Endothelial cell of umbilical vein (primary cell): ENCODE measurements at regions not wholly inside any gene's neighbourhood (a gene's known extent, or its start where the extent isn't known, plus 50 kb on each side); places are given as distances from the start of the nearest gene placed in this dataset.

Experiments
- BruUV-seq: library from RNA; stranded (reverse); fragments of 400-500 nt; replicated peaks from 2 replicates; lab custom pipeline; 2021; lab: Mats Ljungman, UMichigan
- CTCF ChIA-PET: fragments of 300-600, 350-600 bp; sonication (Branson Sonifier 250); formaldehyde crosslinking; loops from one replicate; lab custom pipeline; 2021; ENCODE audit warnings: antibody characterized with exemption, inconsistent platforms; lab: Charles Lee
- POLR2A ChIA-PET: fragments of 300-600, 350-600 bp; sonication (Branson Sonifier 250); formaldehyde crosslinking; loops from one replicate; lab custom pipeline; 2021; ENCODE audit warnings: antibody characterized with exemption, inconsistent platforms; lab: Charles Lee
- DNase-seq: peaks from one replicate; pipeline ENCODE4 v3.0.0-alpha.2; 2011; ENCODE audit warnings: low read depth, low spot score
- FAIRE-seq: peaks from 2 replicates; lab custom pipeline; 2011; peaks lifted over from hg19 to GRCh38; lab: Jason Lieb, UNC
- H2AFZ ChIP-seq: 2 replicates; pipeline ENCODE4 v1.6.0; 2012; ENCODE audit warnings: low read depth, low read length, control low read depth, inconsistent platforms
- H3K27ac ChIP-seq: 2 replicates; pipeline ENCODE4 v1.5.1; 2011; ENCODE audit warnings: low read depth, mild to moderate bottlenecking, control low read depth, low read length, moderate library complexity; ENCODE audit not compliant: insufficient read depth
- H3K27me3 ChIP-seq, 2 experiments: 2 replicates each; pipeline versions ENCODE4 v1.6.0 to v1.6.1; 2011; ENCODE audit warnings: low read length in 2 of 2, mixed read lengths in 1 of 2; ENCODE audit not compliant: control insufficient read depth in 2 of 2, insufficient read depth in 2 of 2
- H3K36me3 ChIP-seq, 2 experiments: 2 replicates in 1 of 2; 3 replicates in 1 of 2; pipeline ENCODE4 v1.5.1; 2011; ENCODE audit warnings: low read length in 2 of 2, mild to moderate bottlenecking in 1 of 2, moderate library complexity in 1 of 2; ENCODE audit not compliant: control insufficient read depth in 2 of 2, insufficient read depth in 2 of 2; ENCODE audit errors: extremely low read depth in 1 of 2
- H3K4me1 ChIP-seq: 3 replicates; pipeline ENCODE4 v1.5.1; 2011; ENCODE audit warnings: mild to moderate bottlenecking, low read length; ENCODE audit not compliant: control insufficient read depth, insufficient read depth; ENCODE audit errors: extremely low read depth
- H3K4me2 ChIP-seq: 2 replicates; pipeline ENCODE4 v1.6.1; 2011; ENCODE audit warnings: low read length, control low read depth, mixed read lengths; ENCODE audit not compliant: insufficient read depth
- H3K4me3 ChIP-seq, 3 experiments: fragments of 200-600 bp in 1 of 3; sonication (generic), shearing (Covaris generic) in 1 of 3; replicated peaks in 1 of 3; 2 replicates each; pipeline ENCODE4 v1.5.1; 2011 to 2016; ENCODE audit warnings: control low read depth in 3 of 3, low read length in 3 of 3, mild to moderate bottlenecking in 2 of 3, inconsistent platforms in 1 of 3, low read depth in 1 of 3, moderate library complexity in 1 of 3; ENCODE audit not compliant: insufficient read depth in 1 of 3
- H3K79me2 ChIP-seq: 2 replicates; pipeline ENCODE4 v1.6.0; 2012; ENCODE audit warnings: low read length, inconsistent platforms; ENCODE audit not compliant: control insufficient read depth, insufficient read depth
- H3K9ac ChIP-seq: replicated peaks from 2 replicates; pipeline ENCODE3; 2011; ENCODE audit warnings: low read length, control low read depth; ENCODE audit not compliant: insufficient read depth; ENCODE audit errors: extremely low read depth
- H3K9me1 ChIP-seq: replicated peaks from 3 replicates; pipeline ENCODE4 v1.6.0; 2011; ENCODE audit warnings: mild to moderate bottlenecking, low read length; ENCODE audit not compliant: control insufficient read depth, insufficient read depth; ENCODE audit errors: extremely low read depth
- H3K9me3 ChIP-seq: replicated peaks from 2 replicates; pipeline ENCODE4 v1.5.1; 2012; ENCODE audit warnings: low read length, inconsistent platforms; ENCODE audit not compliant: control insufficient read depth, insufficient read depth
- H4K20me1 ChIP-seq: replicated peaks from 2 replicates; pipeline ENCODE3; 2011; ENCODE audit warnings: mild to moderate bottlenecking, low read length; ENCODE audit not compliant: control insufficient read depth, insufficient read depth; ENCODE audit errors: extremely low read depth
- EZH2 ChIP-seq: IDR thresholded peaks from 2 replicates; pipeline ENCODE4 v1.6.1; 2012; ENCODE audit warnings: borderline replicate concordance, low read depth, mild to moderate bottlenecking, moderate library complexity, low read length, inconsistent platforms; ENCODE audit not compliant: severe bottlenecking
- GATA2 ChIP-seq: IDR thresholded peaks from 2 replicates; pipeline ENCODE4 v1.7.0; 2011; ENCODE audit warnings: low read depth, mild to moderate bottlenecking, moderate library complexity, mixed read lengths, low read length; ENCODE audit not compliant: insufficient read length, insufficient read depth
- JUN ChIP-seq: IDR thresholded peaks from 2 replicates; pipeline ENCODE4 v1.6.1; 2011; ENCODE audit warnings: borderline replicate concordance, low read depth; ENCODE audit not compliant: insufficient read length, insufficient read depth
- POLR2A ChIP-seq: IDR thresholded peaks from 2 replicates; pipeline ENCODE4 v1.6.1; 2012; ENCODE audit warnings: low read depth, mild to moderate bottlenecking, control low read depth, low read length
- POLR2AphosphoS5 ChIP-seq: IDR thresholded peaks from 2 replicates; pipeline ENCODE4 v1.6.1; 2012; ENCODE audit warnings: low read depth, mild to moderate bottlenecking, control low read depth, low read length, moderate library complexity; ENCODE audit not compliant: insufficient read depth
- dilution Hi-C: fragments of 300-500 bp; cut with MboI; formaldehyde crosslinking; loops from one replicate; pipeline ENCODE4 v1.15.0; 2019; ENCODE audit warnings: low sequenced_read_pairs; ENCODE audit not compliant: extremely low pct_ligation_motif_present
- intact Hi-C: fragments of 100-400 bp; cut with micrococcal nuclease; formaldehyde crosslinking; loops from one replicate; pipeline ENCODE4 v1.10.0; 2022
- TF ChIP-seq, protein P1 (sequence below): IDR thresholded peaks from 2 replicates; pipeline ENCODE4 v1.6.1; 2011; ENCODE audit not compliant: insufficient read depth, insufficient read length
- TF ChIP-seq, protein P2 (sequence below), 2 donors: IDR thresholded peaks; 1 replicate in 1 of 2; 2 replicates in 1 of 2; pipeline ENCODE4 v1.5.1; 2011; ENCODE audit warnings: low read length in 2 of 2, mild to moderate bottlenecking in 2 of 2, moderate library complexity in 2 of 2, control low read depth in 1 of 2, inconsistent platforms in 1 of 2, low read depth in 1 of 2; ENCODE audit not compliant: insufficient read depth in 1 of 2; ENCODE audit errors: extremely low read depth in 1 of 2

- H2AFZ ChIP-seq: no peak overlapping the region
- dilution Hi-C loops: no loop called here
- no peaks in the 10 kb centered on the region for H3K9me1 ChIP-seq
- TF ChIP-seq POLR2AphosphoS5 (no peak), POLR2A (no peak), JUN (no peak), EZH2 (no peak), GATA2 (no peak)
- TF ChIP-seq, protein P1, sequence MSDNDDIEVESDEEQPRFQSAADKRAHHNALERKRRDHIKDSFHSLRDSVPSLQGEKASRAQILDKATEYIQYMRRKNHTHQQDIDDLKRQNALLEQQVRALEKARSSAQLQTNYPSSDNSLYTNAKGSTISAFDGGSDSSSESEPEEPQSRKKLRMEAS: no peak
- TF ChIP-seq, protein P2, sequence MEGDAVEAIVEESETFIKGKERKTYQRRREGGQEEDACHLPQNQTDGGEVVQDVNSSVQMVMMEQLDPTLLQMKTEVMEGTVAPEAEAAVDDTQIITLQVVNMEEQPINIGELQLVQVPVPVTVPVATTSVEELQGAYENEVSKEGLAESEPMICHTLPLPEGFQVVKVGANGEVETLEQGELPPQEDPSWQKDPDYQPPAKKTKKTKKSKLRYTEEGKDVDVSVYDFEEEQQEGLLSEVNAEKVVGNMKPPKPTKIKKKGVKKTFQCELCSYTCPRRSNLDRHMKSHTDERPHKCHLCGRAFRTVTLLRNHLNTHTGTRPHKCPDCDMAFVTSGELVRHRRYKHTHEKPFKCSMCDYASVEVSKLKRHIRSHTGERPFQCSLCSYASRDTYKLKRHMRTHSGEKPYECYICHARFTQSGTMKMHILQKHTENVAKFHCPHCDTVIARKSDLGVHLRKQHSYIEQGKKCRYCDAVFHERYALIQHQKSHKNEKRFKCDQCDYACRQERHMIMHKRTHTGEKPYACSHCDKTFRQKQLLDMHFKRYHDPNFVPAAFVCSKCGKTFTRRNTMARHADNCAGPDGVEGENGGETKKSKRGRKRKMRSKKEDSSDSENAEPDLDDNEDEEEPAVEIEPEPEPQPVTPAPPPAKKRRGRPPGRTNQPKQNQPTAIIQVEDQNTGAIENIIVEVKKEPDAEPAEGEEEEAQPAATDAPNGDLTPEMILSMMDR (IDR thresholded peaks at IDR 0.05; ENCODE audit: extremely low read depth in 1 of 2, insufficient read depth in 1 of 2, low read depth in 1 of 2, low read length in 2 of 2): no peak
- no peaks in the 10 kb centered on the region for H3K9me3 ChIP-seq
- ChIA-PET POLR2A (no interaction called here), CTCF (no interaction called here)
- H3K27ac ChIP-seq: no peak overlapping the region
- H3K9ac ChIP-seq: no peak overlapping the region
- H3K4me1 ChIP-seq: no peaks in the 10 kb centered on the region
- no peak overlapping the region for H3K4me2 ChIP-seq
- no peaks in the 10 kb centered on the region for H4K20me1 ChIP-seq
- H3K27me3 ChIP-seq: peaks cover 0 to 5% of the 10 kb centered on the region in 2 experiments
- DNase-seq (no peak), FAIRE-seq (no peak)
- no peak overlapping the region for H3K4me3 ChIP-seq
- H3K36me3 ChIP-seq: no peaks in the 10 kb centered on the region
- H3K79me2 ChIP-seq: no peaks in the 10 kb centered on the region
- intact Hi-C loops: no loop called here
- BruUV-seq: no TSS peak
These were observed 66.4 kb upstream of the GALNT2 start for GRCh38 chr1:230000493-230001184.
